ENCODE measurements at regions not wholly inside any gene's neighbourhood (a gene's known extent, or its start where the extent isn't known, plus 50 kb on each side); places are given as distances from the start of the nearest gene placed in this dataset.

DNA sequence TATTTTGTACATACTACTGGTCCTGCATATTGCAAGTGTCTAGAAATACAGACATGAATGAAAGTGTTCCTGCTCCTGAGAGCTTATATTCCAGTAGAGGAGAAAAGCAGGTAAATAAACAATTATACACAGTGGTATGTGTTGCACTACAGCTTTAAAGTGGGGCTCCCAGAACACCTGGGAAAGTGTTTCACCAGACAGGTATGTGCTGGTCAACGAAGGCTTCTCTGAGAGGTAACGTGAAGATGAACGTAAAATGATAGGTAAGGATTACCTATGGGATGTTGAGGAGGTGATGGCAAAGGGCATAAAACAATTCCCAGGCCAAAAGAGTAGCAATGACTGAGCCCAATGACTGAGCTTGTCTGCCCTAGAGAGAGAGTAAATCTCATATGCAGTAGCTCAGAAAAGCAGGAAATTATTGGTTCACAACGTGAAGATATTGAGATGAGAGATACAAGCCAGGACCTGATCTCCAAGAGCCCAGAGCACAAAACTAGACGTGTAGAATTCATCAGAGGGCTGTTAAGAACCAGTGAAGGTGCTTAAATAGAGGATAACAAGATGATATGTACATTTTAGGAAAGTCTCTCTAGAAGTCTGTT, 459.1 kb upstream of the BCHE start:
- H3K4me1 ChIP-seq (ENCODE audit: control insufficient read depth in 1 of 2, insufficient read depth in 2 of 2, low read length in 2 of 2), result no peaks in the 10 kb centered on the region
- H4K20me1 ChIP-seq (ENCODE audit: insufficient read depth, low read length), result no peaks in the 10 kb centered on the region
- H3K4me2 ChIP-seq (replicated peaks; ENCODE audit: extremely low read depth, low read length, poor library complexity, severe bottlenecking), result no peak overlapping the region
- H3K9ac ChIP-seq (ENCODE audit: insufficient read depth, low read length, poor library complexity, severe bottlenecking), result no peak overlapping the region
- no peaks in the 10 kb centered on the region for H3K36me3 Mint-ChIP-seq
- H3K79me2 ChIP-seq (ENCODE audit: insufficient read depth, low read length), result no peaks in the 10 kb centered on the region
- no peak for DNase-seq
- no peak overlapping the region for H3K27ac ChIP-seq (ENCODE audit: low read depth in 1 of 2, low read length in 2 of 2)
- H3K9me3 Mint-ChIP-seq, result peaks cover 0 to 5% (median 0%) of the 10 kb centered on the region in 7 donors
- no peak overlapping the region for H3K4me3 ChIP-seq (replicated peaks in 1 of 3; ENCODE audit: low read depth in 2 of 3, low read length in 3 of 3)
- H3K4me1 Mint-ChIP-seq, result no peaks in the 10 kb centered on the region
- 92% methylated on average over 4 of the region's 5 CpGs for WGBS (ENCODE audit: insufficient coverage)
- TF ChIP-seq, protein P1, sequence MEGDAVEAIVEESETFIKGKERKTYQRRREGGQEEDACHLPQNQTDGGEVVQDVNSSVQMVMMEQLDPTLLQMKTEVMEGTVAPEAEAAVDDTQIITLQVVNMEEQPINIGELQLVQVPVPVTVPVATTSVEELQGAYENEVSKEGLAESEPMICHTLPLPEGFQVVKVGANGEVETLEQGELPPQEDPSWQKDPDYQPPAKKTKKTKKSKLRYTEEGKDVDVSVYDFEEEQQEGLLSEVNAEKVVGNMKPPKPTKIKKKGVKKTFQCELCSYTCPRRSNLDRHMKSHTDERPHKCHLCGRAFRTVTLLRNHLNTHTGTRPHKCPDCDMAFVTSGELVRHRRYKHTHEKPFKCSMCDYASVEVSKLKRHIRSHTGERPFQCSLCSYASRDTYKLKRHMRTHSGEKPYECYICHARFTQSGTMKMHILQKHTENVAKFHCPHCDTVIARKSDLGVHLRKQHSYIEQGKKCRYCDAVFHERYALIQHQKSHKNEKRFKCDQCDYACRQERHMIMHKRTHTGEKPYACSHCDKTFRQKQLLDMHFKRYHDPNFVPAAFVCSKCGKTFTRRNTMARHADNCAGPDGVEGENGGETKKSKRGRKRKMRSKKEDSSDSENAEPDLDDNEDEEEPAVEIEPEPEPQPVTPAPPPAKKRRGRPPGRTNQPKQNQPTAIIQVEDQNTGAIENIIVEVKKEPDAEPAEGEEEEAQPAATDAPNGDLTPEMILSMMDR (IDR thresholded peaks at IDR 0.05), result no peak
- H3K27me3 Mint-ChIP-seq (ENCODE audit: low read depth in 3 of 3), result no peaks in the 10 kb centered on the region
- no peak overlapping the region for H2AFZ ChIP-seq (ENCODE audit: insufficient read depth, low read depth, low read length, poor library complexity, severe bottlenecking)
- peaks cover 0 to 8% of the 10 kb centered on the region in 2 donors for H3K9me3 ChIP-seq (replicated peaks in 1 of 2; ENCODE audit: control insufficient read depth in 1 of 2, insufficient read depth in 1 of 2, low read length in 2 of 2)
- no peaks in the 10 kb centered on the region for H3K36me3 ChIP-seq (replicated peaks in 1 of 2; ENCODE audit: control insufficient read depth in 1 of 2, insufficient read depth in 2 of 2, low read length in 2 of 2)
- H3K27ac Mint-ChIP-seq, result no peak overlapping the region
- intact Hi-C loops (cut with micrococcal nuclease), result no loop called here
- H3K27me3 ChIP-seq (ENCODE audit: control insufficient read depth in 2 of 2, insufficient read depth in 2 of 2, low read length in 2 of 2), result no peaks in the 10 kb centered on the region
- H3K4me3 Mint-ChIP-seq, result no peak overlapping the region

GRCh38 chr3:166291186-166291955, 454.1 kb upstream of the BCHE start:
- H3K4me1 ChIP-seq (ENCODE audit: control insufficient read depth in 1 of 2, insufficient read depth in 2 of 2, low read length in 2 of 2), result no peaks in the 10 kb centered on the region
- no peaks in the 10 kb centered on the region for H3K79me2 ChIP-seq (ENCODE audit: insufficient read depth, low read length)
- no peak overlapping the region for H3K4me3 Mint-ChIP-seq
- no peaks in the 10 kb centered on the region for H3K27me3 ChIP-seq (ENCODE audit: control insufficient read depth in 2 of 2, insufficient read depth in 2 of 2, low read length in 2 of 2)
- peaks cover 0 to 8% of the 10 kb centered on the region in 2 donors for H3K9me3 ChIP-seq (replicated peaks in 1 of 2; ENCODE audit: control insufficient read depth in 1 of 2, insufficient read depth in 1 of 2, low read length in 2 of 2)
- H3K9ac ChIP-seq (ENCODE audit: insufficient read depth, low read length, poor library complexity, severe bottlenecking), result no peak overlapping the region
- peaks cover 0 to 5% (median 2%) of the 10 kb centered on the region in 7 donors for H3K9me3 Mint-ChIP-seq
- H3K4me1 Mint-ChIP-seq, result no peaks in the 10 kb centered on the region
- H3K36me3 Mint-ChIP-seq, result no peaks in the 10 kb centered on the region
- H3K4me3 ChIP-seq (replicated peaks in 1 of 3; ENCODE audit: low read depth in 2 of 3, low read length in 3 of 3), result no peak overlapping the region
- H3K27ac ChIP-seq (ENCODE audit: low read depth in 1 of 2, low read length in 2 of 2), result no peak overlapping the region
- H4K20me1 ChIP-seq (ENCODE audit: insufficient read depth, low read length), result no peaks in the 10 kb centered on the region
- no peak for DNase-seq
- 85% methylated on average over 3 of the region's 5 CpGs for WGBS (ENCODE audit: insufficient coverage)
- H3K4me2 ChIP-seq (replicated peaks; ENCODE audit: extremely low read depth, low read length, poor library complexity, severe bottlenecking), result no peak overlapping the region
- H2AFZ ChIP-seq (ENCODE audit: insufficient read depth, low read depth, low read length, poor library complexity, severe bottlenecking), result no peak overlapping the region
- no peaks in the 10 kb centered on the region for H3K36me3 ChIP-seq (replicated peaks in 1 of 2; ENCODE audit: control insufficient read depth in 1 of 2, insufficient read depth in 2 of 2, low read length in 2 of 2)
- TF ChIP-seq, protein P1 (IDR thresholded peaks at IDR 0.05), result no peak
- intact Hi-C loops (cut with micrococcal nuclease), result no loop called here
- H3K27me3 Mint-ChIP-seq (ENCODE audit: low read depth in 3 of 3), result no peaks in the 10 kb centered on the region
- peak overlapping the region in 1 of 7 donors; percentile 3 for H3K27ac Mint-ChIP-seq

Data from CD14-positive monocyte (primary cell).